ENCODE measurements at regions not wholly inside any gene's neighbourhood (a gene's known extent, or its start where the extent isn't known, plus 50 kb on each side); places are given as distances from the start of the nearest gene placed in this dataset.

DNA sequence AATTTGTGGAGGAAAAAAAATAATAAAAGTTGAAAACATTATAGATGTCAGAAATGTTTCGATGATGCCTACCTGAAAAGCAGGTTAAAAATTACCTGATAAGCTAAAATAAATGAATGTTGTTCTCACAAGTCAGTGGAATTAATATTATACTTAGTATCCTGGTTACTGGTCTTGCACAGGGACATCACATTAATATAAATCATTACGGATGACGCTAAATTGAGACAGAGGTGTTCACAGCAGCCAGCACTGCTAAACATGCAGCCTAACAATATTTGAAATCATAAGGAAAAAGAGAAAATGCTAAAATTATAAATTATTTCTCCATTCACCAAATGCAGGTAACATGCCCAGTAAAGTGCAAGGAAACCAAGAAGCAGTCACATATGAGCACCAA lies 1130.0 kb downstream of the STPG2 start:
- H3K27ac Mint-ChIP-seq = no peak overlapping the region
- peaks cover 26% of the 10 kb centered on the region for H3K9me3 Mint-ChIP-seq
- no peaks in the 10 kb centered on the region for H3K4me1 Mint-ChIP-seq (ENCODE audit: low read depth)
- no peak for DNase-seq
- H3K36me3 Mint-ChIP-seq (ENCODE audit: low read depth) = no peaks in the 10 kb centered on the region
- no peak overlapping the region for H3K4me3 Mint-ChIP-seq
- H3K27me3 Mint-ChIP-seq (ENCODE audit: insufficient read depth) = no peaks in the 10 kb centered on the region
- no peak for TF ChIP-seq CTCF (IDR thresholded peaks at IDR 0.05)

- DNase-seq = no peak
- no peaks in the 10 kb centered on the region for H3K36me3 Mint-ChIP-seq (ENCODE audit: low read depth)
- H3K4me1 Mint-ChIP-seq (ENCODE audit: low read depth) = no peaks in the 10 kb centered on the region
- TF ChIP-seq CTCF (IDR thresholded peaks at IDR 0.05) = no peak
- H3K27ac Mint-ChIP-seq = no peak overlapping the region
- no peak overlapping the region for H3K4me3 Mint-ChIP-seq
- H3K27me3 Mint-ChIP-seq (ENCODE audit: insufficient read depth) = no peaks in the 10 kb centered on the region
- H3K9me3 Mint-ChIP-seq = peaks cover 26% of the 10 kb centered on the region
These were observed 1129.6 kb downstream of the STPG2 start for GRCh38 chr4:97013711-97014110.

DNA sequence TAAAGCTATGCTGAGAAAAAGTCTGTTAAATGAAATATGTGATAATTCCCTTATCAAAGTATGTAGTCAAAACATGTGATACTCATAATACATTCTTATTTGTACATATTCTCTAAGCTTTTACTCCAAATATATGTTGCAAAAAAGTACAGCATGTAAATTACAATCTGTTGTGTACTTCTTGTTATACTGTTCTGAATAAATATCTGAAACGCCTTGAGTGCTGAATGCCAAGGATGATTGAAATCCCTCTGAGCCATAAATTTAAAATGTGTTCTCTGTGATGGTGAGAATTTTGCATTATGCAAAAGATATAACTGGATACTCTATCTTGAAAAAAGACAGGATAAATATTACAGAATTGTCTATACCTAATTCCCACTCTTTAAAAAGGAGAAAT lies 1128.0 kb downstream of the STPG2 start:
- H3K4me1 Mint-ChIP-seq (ENCODE audit: low read depth) = no peaks in the 10 kb centered on the region
- H3K36me3 Mint-ChIP-seq (ENCODE audit: low read depth) = no peaks in the 10 kb centered on the region
- no peak overlapping the region for H3K27ac Mint-ChIP-seq
- H3K4me3 Mint-ChIP-seq = no peak overlapping the region
- peaks cover 30% of the 10 kb centered on the region for H3K9me3 Mint-ChIP-seq
- TF ChIP-seq CTCF (IDR thresholded peaks at IDR 0.05) = no peak
- H3K27me3 Mint-ChIP-seq (ENCODE audit: insufficient read depth) = no peaks in the 10 kb centered on the region
- no peak for DNase-seq

- TF ChIP-seq CTCF (IDR thresholded peaks at IDR 0.05) = no peak
- Mint-ChIP-seq H3K4me1 (ENCODE audit: low read depth) (no peaks in the 10 kb centered on the region), H3K27me3 (ENCODE audit: insufficient read depth) (no peaks in the 10 kb centered on the region), H3K9me3 (peaks cover 30% of the 10 kb centered on the region), H3K27ac (no peak overlapping the region), H3K4me3 (no peak overlapping the region), H3K36me3 (ENCODE audit: low read depth) (no peaks in the 10 kb centered on the region)
- DNase-seq = no peak
These were observed 1126.9 kb downstream of the STPG2 start for GRCh38 chr4:97016186-97016907.

DNA sequence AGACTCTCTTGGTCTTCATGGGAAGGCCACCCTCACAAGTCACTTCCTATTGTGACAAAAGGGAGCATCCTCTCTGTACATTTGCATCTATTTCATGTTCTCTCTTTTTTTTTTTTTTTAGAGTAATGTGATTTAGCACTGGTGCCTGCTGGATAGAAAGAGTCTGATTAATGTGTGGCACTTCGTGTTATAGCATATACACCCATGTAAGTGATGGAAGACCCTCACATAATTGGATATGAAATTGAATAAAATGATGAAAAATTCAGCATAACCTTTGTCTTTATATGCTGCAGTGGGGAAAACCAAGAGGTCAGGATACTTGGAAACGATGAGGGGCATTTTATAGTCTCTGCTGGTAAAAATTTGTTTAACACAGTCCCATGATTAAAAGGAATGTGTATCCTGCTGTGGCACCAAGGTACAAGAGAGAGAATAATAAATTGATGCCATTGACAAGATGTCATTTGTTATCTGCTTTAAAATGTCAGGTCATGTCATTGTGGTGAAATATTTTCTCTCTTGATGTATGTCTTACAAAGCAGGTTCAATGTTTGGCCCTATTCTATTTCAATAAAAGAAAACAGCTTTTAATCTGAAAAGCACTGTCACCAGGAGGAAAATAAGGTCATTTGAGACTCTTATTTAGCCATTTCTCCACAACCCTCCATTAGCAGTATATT lies 1115.4 kb downstream of the STPG2 start:
- DNase-seq = no peak
- H3K36me3 Mint-ChIP-seq (ENCODE audit: low read depth) = no peaks in the 10 kb centered on the region
- TF ChIP-seq CTCF (IDR thresholded peaks at IDR 0.05) = no peak
- H3K27ac Mint-ChIP-seq = no peak overlapping the region
- H3K27me3 Mint-ChIP-seq (ENCODE audit: insufficient read depth) = no peaks in the 10 kb centered on the region
- no peak overlapping the region for H3K4me3 Mint-ChIP-seq
- H3K9me3 Mint-ChIP-seq = peaks cover 33% of the 10 kb centered on the region
- no peaks in the 10 kb centered on the region for H3K4me1 Mint-ChIP-seq (ENCODE audit: low read depth)
